ENCODE measurements at regions not wholly inside any gene's neighbourhood (a gene's known extent, or its start where the extent isn't known, plus 50 kb on each side); places are given as distances from the start of the nearest gene placed in this dataset.

- Histone ChIP-seq H3K79me2 (ENCODE audit: control insufficient read depth, insufficient read depth, low read length) (no peaks in the 10 kb centered on the region), H4K20me1 (replicated peaks; ENCODE audit: control insufficient read depth, extremely low read depth, insufficient read depth, low read length) (no peaks in the 10 kb centered on the region), H3K9me3 (replicated peaks; ENCODE audit: control insufficient read depth, insufficient read depth, low read length) (peaks cover 2% of the 10 kb centered on the region), H3K9me1 (replicated peaks; ENCODE audit: control insufficient read depth, extremely low read depth, insufficient read depth, low read length) (no peaks in the 10 kb centered on the region), H2AFZ (ENCODE audit: low read depth, low read length) (no peak overlapping the region), H3K4me1 (ENCODE audit: control insufficient read depth, extremely low read depth, insufficient read depth, low read length) (no peaks in the 10 kb centered on the region), H3K4me2 (ENCODE audit: insufficient read depth, low read length) (no peak overlapping the region), H3K27me3 (ENCODE audit: control insufficient read depth in 2 of 2, insufficient read depth in 2 of 2, low read length in 2 of 2) (no peaks in the 10 kb centered on the region), H3K27ac (ENCODE audit: insufficient read depth, low read depth, low read length) (no peak overlapping the region), H3K4me3 (replicated peaks in 1 of 3; ENCODE audit: insufficient read depth in 1 of 3, low read depth in 1 of 3, low read length in 3 of 3) (no peak overlapping the region), H3K9ac (replicated peaks; ENCODE audit: extremely low read depth, insufficient read depth, low read length) (no peak overlapping the region), H3K36me3 (ENCODE audit: control insufficient read depth in 2 of 2, extremely low read depth in 1 of 2, insufficient read depth in 2 of 2, low read length in 2 of 2) (no peaks in the 10 kb centered on the region)
- FAIRE-seq (no peak), DNase-seq (ENCODE audit: low read depth, low spot score) (no peak)
- ChIA-PET POLR2A (no interaction called here), CTCF (no interaction called here)
- no TSS peak for BruUV-seq (replicated peaks)
- intact Hi-C loops (cut with micrococcal nuclease) (no loop called here), dilution Hi-C loops (cut with MboI; ENCODE audit: extremely low pct_ligation_motif_present, low sequenced_read_pairs) (no loop called here)
- TF ChIP-seq JUN (IDR thresholded peaks at IDR 0.05; ENCODE audit: borderline replicate concordance, insufficient read depth, insufficient read length, low read depth) = no peak
- TF ChIP-seq GATA2 (IDR thresholded peaks at IDR 0.05; ENCODE audit: insufficient read depth, insufficient read length, low read depth, low read length) = no peak
- no peak for TF ChIP-seq EZH2 (IDR thresholded peaks at IDR 0.05; ENCODE audit: borderline replicate concordance, low read depth, low read length, severe bottlenecking)
- no peak for TF ChIP-seq MYC (IDR thresholded peaks at IDR 0.05; ENCODE audit: low read depth, low read length)
- TF ChIP-seq, protein P1, sequence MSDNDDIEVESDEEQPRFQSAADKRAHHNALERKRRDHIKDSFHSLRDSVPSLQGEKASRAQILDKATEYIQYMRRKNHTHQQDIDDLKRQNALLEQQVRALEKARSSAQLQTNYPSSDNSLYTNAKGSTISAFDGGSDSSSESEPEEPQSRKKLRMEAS (IDR thresholded peaks at IDR 0.05; ENCODE audit: insufficient read depth, insufficient read length) = no peak
- TF ChIP-seq FOS (IDR thresholded peaks at IDR 0.05; ENCODE audit: borderline replicate concordance, insufficient read depth, low read length) = no peak
- TF ChIP-seq, protein P2, sequence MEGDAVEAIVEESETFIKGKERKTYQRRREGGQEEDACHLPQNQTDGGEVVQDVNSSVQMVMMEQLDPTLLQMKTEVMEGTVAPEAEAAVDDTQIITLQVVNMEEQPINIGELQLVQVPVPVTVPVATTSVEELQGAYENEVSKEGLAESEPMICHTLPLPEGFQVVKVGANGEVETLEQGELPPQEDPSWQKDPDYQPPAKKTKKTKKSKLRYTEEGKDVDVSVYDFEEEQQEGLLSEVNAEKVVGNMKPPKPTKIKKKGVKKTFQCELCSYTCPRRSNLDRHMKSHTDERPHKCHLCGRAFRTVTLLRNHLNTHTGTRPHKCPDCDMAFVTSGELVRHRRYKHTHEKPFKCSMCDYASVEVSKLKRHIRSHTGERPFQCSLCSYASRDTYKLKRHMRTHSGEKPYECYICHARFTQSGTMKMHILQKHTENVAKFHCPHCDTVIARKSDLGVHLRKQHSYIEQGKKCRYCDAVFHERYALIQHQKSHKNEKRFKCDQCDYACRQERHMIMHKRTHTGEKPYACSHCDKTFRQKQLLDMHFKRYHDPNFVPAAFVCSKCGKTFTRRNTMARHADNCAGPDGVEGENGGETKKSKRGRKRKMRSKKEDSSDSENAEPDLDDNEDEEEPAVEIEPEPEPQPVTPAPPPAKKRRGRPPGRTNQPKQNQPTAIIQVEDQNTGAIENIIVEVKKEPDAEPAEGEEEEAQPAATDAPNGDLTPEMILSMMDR (IDR thresholded peaks at IDR 0.05; ENCODE audit: extremely low read depth in 1 of 2, insufficient read depth in 1 of 2, low read depth in 1 of 2, low read length in 2 of 2) = no peak
- TF ChIP-seq POLR2A (IDR thresholded peaks at IDR 0.05; ENCODE audit: low read depth, low read length) = no peak
- TF ChIP-seq POLR2AphosphoS5 (IDR thresholded peaks at IDR 0.05; ENCODE audit: insufficient read depth, low read depth, low read length) = no peak
Measured at GRCh38 chr5:23448627-23449026, 58.8 kb upstream of the PRDM9 start.
